ENCODE measurements at regions not wholly inside any gene's neighbourhood (a gene's known extent, or its start where the extent isn't known, plus 50 kb on each side); places are given as distances from the start of the nearest gene placed in this dataset.
"Not testable (repeated sequence)": the region's sequence is repeated elsewhere in the genome, so short reads cannot be mapped to it uniquely, and the experiment has no call there.

- Histone ChIP-seq H3K4me3 (no peak overlapping the region), H3K36me3 (ENCODE audit: control insufficient read depth in 4 of 4, insufficient read depth in 4 of 4, low read length in 4 of 4) (no peaks in the 10 kb centered on the region), H3K27ac (ENCODE audit: low read depth in 1 of 2, low read length in 1 of 2) (no peak overlapping the region), H3K9ac (ENCODE audit: insufficient read depth in 1 of 2, low read length in 2 of 2) (no peak overlapping the region), H3K4me1 (ENCODE audit: control insufficient read depth in 5 of 5, insufficient read depth in 5 of 5, low read length in 5 of 5) (no peaks in the 10 kb centered on the region), H3K27me3 (ENCODE audit: control insufficient read depth in 3 of 3, insufficient read depth in 3 of 3, low read length in 2 of 3) (peaks cover 0 to 9% (median 0%) of the 10 kb centered on the region in 3 donors), H3K9me3 (ENCODE audit: control insufficient read depth in 4 of 4, insufficient read depth in 3 of 4, low read length in 3 of 4) (no peaks in the 10 kb centered on the region)
- no peak for TF ChIP-seq CTCF (IDR thresholded peaks at IDR 0.05; ENCODE audit: control extremely low read depth, extremely low read depth)
- WGBS, 2 donors = 65 to 75% methylated on average over 5 of the region's 5 CpGs
- no peak for DNase-seq
- ATAC-seq (ENCODE audit: insufficient read depth, low FRiP score) = no peak
Measured at GRCh38 chr12:131634037-131634436, 76.9 kb upstream of the SFSWAP start.

GRCh38 chr12:131635012-131635411 is 75.9 kb upstream of the SFSWAP start:
- not testable (repeated sequence) for H3K9me3 ChIP-seq (ENCODE audit: control insufficient read depth in 4 of 4, insufficient read depth in 3 of 4, low read length in 3 of 4); DNase-seq; H3K36me3 ChIP-seq (ENCODE audit: control insufficient read depth in 4 of 4, insufficient read depth in 4 of 4, low read length in 4 of 4); H3K4me1 ChIP-seq (ENCODE audit: control insufficient read depth in 5 of 5, insufficient read depth in 5 of 5, low read length in 5 of 5); H3K4me3 ChIP-seq; H3K27me3 ChIP-seq (ENCODE audit: control insufficient read depth in 3 of 3, insufficient read depth in 3 of 3, low read length in 2 of 3); H3K9ac ChIP-seq (ENCODE audit: insufficient read depth in 1 of 2, low read length in 2 of 2); H3K27ac ChIP-seq (ENCODE audit: low read depth in 1 of 2, low read length in 1 of 2); ATAC-seq (ENCODE audit: insufficient read depth, low FRiP score)
- WGBS, 2 donors = 76 to 91% methylated on average over 2 of the region's 2 CpGs

- Histone ChIP-seq H3K27me3 (ENCODE audit: control insufficient read depth in 3 of 3, insufficient read depth in 3 of 3, low read length in 2 of 3) (peaks cover 0 to 5% (median 0%) of the 10 kb centered on the region in 3 donors), H3K9ac (ENCODE audit: insufficient read depth in 1 of 2, low read length in 2 of 2) (no peak overlapping the region)
- 77 to 90% methylated on average over 6 of the region's 6 CpGs for WGBS, 2 donors
Measured at GRCh38 chr12:131635491-131636122, 75.3 kb upstream of the SFSWAP start.

GRCh38 chr12:131636266-131636665 is 74.6 kb upstream of the SFSWAP start:
- Histone ChIP-seq H3K27me3 (ENCODE audit: control insufficient read depth in 3 of 3, insufficient read depth in 3 of 3, low read length in 2 of 3) (peaks cover 0 to 5% (median 0%) of the 10 kb centered on the region in 3 donors), H3K36me3 (ENCODE audit: control insufficient read depth in 4 of 4, insufficient read depth in 4 of 4, low read length in 4 of 4) (no peaks in the 10 kb centered on the region)

More at GRCh38 chr12:131635491-131636122, 75.3 kb upstream of the SFSWAP start:
- ATAC-seq (ENCODE audit: insufficient read depth, low FRiP score) (no peak), DNase-seq (no peak)
- H3K9me3 ChIP-seq (ENCODE audit: control insufficient read depth in 4 of 4, insufficient read depth in 3 of 4, low read length in 3 of 4) = no peaks in the 10 kb centered on the region
- H3K4me1 ChIP-seq (ENCODE audit: control insufficient read depth in 5 of 5, insufficient read depth in 5 of 5, low read length in 5 of 5) = no peaks in the 10 kb centered on the region
- no peak for TF ChIP-seq CTCF (IDR thresholded peaks at IDR 0.05; ENCODE audit: control extremely low read depth, extremely low read depth)
- H3K4me3 ChIP-seq = no peak overlapping the region
- no peaks in the 10 kb centered on the region for H3K36me3 ChIP-seq (ENCODE audit: control insufficient read depth in 4 of 4, insufficient read depth in 4 of 4, low read length in 4 of 4)
- H3K27ac ChIP-seq (ENCODE audit: low read depth in 1 of 2, low read length in 1 of 2) = no peak overlapping the region

More at GRCh38 chr12:131636266-131636665, 74.6 kb upstream of the SFSWAP start:
- no peak overlapping the region for H3K27ac ChIP-seq (ENCODE audit: low read depth in 1 of 2, low read length in 1 of 2)
- WGBS, 2 donors = 92 to 94% methylated on average over 8 of the region's 8 CpGs
- no peaks in the 10 kb centered on the region for H3K9me3 ChIP-seq (ENCODE audit: control insufficient read depth in 4 of 4, insufficient read depth in 3 of 4, low read length in 3 of 4)
- no peak overlapping the region for H3K9ac ChIP-seq (ENCODE audit: insufficient read depth in 1 of 2, low read length in 2 of 2)
- DNase-seq = no peak
- no peak for ATAC-seq (ENCODE audit: insufficient read depth, low FRiP score)
- H3K4me3 ChIP-seq = no peak overlapping the region
- TF ChIP-seq CTCF (IDR thresholded peaks at IDR 0.05; ENCODE audit: control extremely low read depth, extremely low read depth) = no peak
- H3K4me1 ChIP-seq (ENCODE audit: control insufficient read depth in 5 of 5, insufficient read depth in 5 of 5, low read length in 5 of 5) = no peaks in the 10 kb centered on the region
